K562 (cell line): ENCODE measurements at regions not wholly inside any gene's neighbourhood (a gene's known extent, or its start where the extent isn't known, plus 50 kb on each side); places are given as distances from the start of the nearest gene placed in this dataset.

ENCODE experiments used
- GATAD2B ChIP-seq: fragments of 450-650 bp; IDR thresholded peaks from 2 replicates; pipeline ENCODE4 v1.6.1; 2017; ENCODE audit warnings: mild to moderate bottlenecking, borderline replicate concordance
- IRF1 ChIP-seq: sonication (generic); formaldehyde crosslinking; IDR thresholded peaks from 2 replicates; pipeline ENCODE4 v1.8.0; 2022; ENCODE audit warnings: missing genetic modification reagents, mild to moderate bottlenecking, borderline replicate concordance
- TEAD2 ChIP-seq: fragments of 450-650 bp; IDR thresholded peaks from 2 replicates; pipeline ENCODE4 v1.6.1; 2016; ENCODE audit warnings: missing genetic modification characterization, control low read depth, missing compliant biosample characterization
- ZNF436 ChIP-seq: fragments of 250-450, 450-650 bp; sonication (Bioruptor Pico); formaldehyde crosslinking; IDR thresholded peaks from 2 replicates; pipeline ENCODE4 v1.7.0; 2020; ENCODE audit warnings: mild to moderate bottlenecking
- TF ChIP-seq, protein P1 (sequence below), 3 experiments: IDR thresholded peaks in 2 of 3; conservative IDR thresholded peaks in 1 of 3; 2 replicates each; pipeline ENCODE4 v1.5.1; 2011 to 2012; ENCODE audit warnings: low read length in 3 of 3, mild to moderate bottlenecking in 3 of 3, control low read depth in 2 of 3, improper control_type of control experiment in 1 of 3, inconsistent platforms in 1 of 3, low read depth in 1 of 3, mixed read lengths in 1 of 3, moderate library complexity in 1 of 3; ENCODE audit not compliant: insufficient read depth in 2 of 3

DNA sequence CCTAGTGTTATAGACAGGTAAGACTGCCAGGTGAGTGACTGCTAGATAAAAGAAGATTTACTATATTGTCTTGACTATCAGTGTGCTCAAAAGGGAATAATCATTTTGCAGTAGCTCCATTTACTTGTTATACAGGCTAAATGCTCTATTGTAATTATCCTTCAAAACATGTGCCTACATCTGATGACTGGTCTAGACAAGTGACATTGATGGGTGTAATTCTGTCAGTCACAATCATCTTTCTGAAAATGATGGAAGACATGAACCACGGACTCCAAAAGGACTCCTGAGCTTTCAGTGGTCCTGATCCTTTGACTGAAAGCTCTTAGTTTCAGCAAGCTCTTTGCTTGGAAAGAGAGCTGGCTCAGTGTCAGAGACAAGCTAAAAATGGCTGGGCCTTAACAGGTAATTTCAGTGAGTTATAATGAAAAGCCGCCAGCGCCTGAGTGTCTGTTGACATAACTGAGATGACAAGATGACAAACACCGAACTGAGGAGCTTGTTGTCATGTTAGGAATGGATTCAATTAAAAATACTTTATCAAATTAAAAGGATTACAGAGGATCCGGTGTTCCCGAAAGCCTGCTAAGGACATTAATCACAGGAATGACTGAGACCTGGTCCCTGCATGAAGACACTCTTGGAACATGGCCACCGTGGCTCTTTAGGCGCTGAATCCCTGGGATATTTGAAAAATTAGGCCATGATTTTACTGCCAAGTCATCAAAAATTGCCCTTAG lies 141.7 kb downstream of the CMPK2 start:
- TF ChIP-seq, protein P1, sequence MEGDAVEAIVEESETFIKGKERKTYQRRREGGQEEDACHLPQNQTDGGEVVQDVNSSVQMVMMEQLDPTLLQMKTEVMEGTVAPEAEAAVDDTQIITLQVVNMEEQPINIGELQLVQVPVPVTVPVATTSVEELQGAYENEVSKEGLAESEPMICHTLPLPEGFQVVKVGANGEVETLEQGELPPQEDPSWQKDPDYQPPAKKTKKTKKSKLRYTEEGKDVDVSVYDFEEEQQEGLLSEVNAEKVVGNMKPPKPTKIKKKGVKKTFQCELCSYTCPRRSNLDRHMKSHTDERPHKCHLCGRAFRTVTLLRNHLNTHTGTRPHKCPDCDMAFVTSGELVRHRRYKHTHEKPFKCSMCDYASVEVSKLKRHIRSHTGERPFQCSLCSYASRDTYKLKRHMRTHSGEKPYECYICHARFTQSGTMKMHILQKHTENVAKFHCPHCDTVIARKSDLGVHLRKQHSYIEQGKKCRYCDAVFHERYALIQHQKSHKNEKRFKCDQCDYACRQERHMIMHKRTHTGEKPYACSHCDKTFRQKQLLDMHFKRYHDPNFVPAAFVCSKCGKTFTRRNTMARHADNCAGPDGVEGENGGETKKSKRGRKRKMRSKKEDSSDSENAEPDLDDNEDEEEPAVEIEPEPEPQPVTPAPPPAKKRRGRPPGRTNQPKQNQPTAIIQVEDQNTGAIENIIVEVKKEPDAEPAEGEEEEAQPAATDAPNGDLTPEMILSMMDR (IDR thresholded peaks at IDR 0.05 in 2 of 3, conservative IDR thresholded peaks at IDR 0.05 in 1 of 3; ENCODE audit: insufficient read depth in 2 of 3, low read depth in 1 of 3, low read length in 3 of 3), result no peak
- TF ChIP-seq GATAD2B, result no peak
- no peak for TF ChIP-seq ZNF436 (CRISPR knock-in tag)
- TF ChIP-seq TEAD2 (tag), result no peak
- no peak for TF ChIP-seq IRF1 (CRISPR knock-in tag)
